Ovary (tissue), 7 donors: ENCODE measurements at regions not wholly inside any gene's neighbourhood (a gene's known extent, or its start where the extent isn't known, plus 50 kb on each side); places are given as distances from the start of the nearest gene placed in this dataset.

ENCODE experiments used
- DNase-seq, 5 donors: peaks; one replicate each; pipeline ENCODE4 v3.0.0-alpha.2; 2019 to 2020
- H3K27ac ChIP-seq, 2 donors: fragments of 200-600 bp; one replicate each; pipeline versions ENCODE4 v1.5.1 to v1.8.0; 2019 to 2022
- H3K27me3 ChIP-seq: fragments of 200-600 bp; one replicate; pipeline ENCODE4 v1.8.0; 2022
- H3K36me3 ChIP-seq: fragments of 200-600 bp; sonication (generic); one replicate; pipeline ENCODE4 v1.5.1; 2019
- H3K4me1 ChIP-seq: one replicate; pipeline ENCODE4 v1.8.1; 2013; ENCODE audit warnings: mild to moderate bottlenecking, moderate library complexity; ENCODE audit not compliant: insufficient read depth
- H3K4me3 ChIP-seq: fragments of 200-600 bp; sonication (generic); one replicate; pipeline ENCODE4 v1.5.1; 2017
- H3K9me3 ChIP-seq, 2 donors: fragments of 200-600 bp in 1 of 2; sonication (generic) in 1 of 2; one replicate each; pipeline versions ENCODE4 v1.5.1 to v1.8.1; 2013 to 2019; ENCODE audit warnings: mild to moderate bottlenecking in 1 of 2, moderate library complexity in 1 of 2
- CTCF ChIP-seq, 3 donors: fragments of 450-650 bp in 2 of 3; fragments of 200-600 bp in 1 of 3; IDR thresholded peaks; one replicate each; pipeline versions ENCODE4 v1.5.1 to v1.8.0; 2016 to 2022; ENCODE audit warnings: antibody characterized with exemption in 3 of 3, mild to moderate bottlenecking in 1 of 3
- EP300 ChIP-seq: sonication (generic); formaldehyde crosslinking; IDR thresholded peaks from one replicate; pipeline ENCODE4 v1.6.1; 2017; ENCODE audit warnings: antibody characterized with exemption
- POLR2A ChIP-seq: fragments of 450-650 bp; IDR thresholded peaks from one replicate; pipeline ENCODE4 v1.6.1; 2017; ENCODE audit warnings: antibody characterized with exemption, mild to moderate bottlenecking, moderate library complexity
- WGBS, 3 donors: extraction: QIAGEN DNeasy Blood & Tissue Kit in 1 of 3; methylation state at CpG; one replicate each; pipeline versions ENCODE4 v1.1.5 to v1.1.7; 2013 to 2017; 5-methylcytosine and 5-hydroxymethylcytosine counted together
- intact Hi-C, 4 donors: fragments of 100-400 bp; cut with DNase I; formaldehyde crosslinking; loops; one replicate each; pipeline versions ENCODE4 v1.11.0 to v1.15.1; 2022 to 2023
- donor health status: DM: no; HTN: no; CAD: no; lungs with moderate emphysema.
- donor health status: DM: no; HTN: no; CAD: no.
- donor health status: Bipolar disorder and iron deficiency.
- donor health status: DM: no; HTN: no; CAD: no.
- donor health status: DM: yes; HTN: yes; CAD: no.

GRCh38 chr1:101723415-101723814 is 273.3 kb downstream of the OLFM3 start:
- intact Hi-C loops = no loop called here
- Histone ChIP-seq H3K27ac (no peak overlapping the region), H3K4me1 (no peaks in the 10 kb centered on the region), H3K36me3 (no peaks in the 10 kb centered on the region), H3K4me3 (no peak overlapping the region), H3K27me3 (no peaks in the 10 kb centered on the region), H3K9me3 (no peaks in the 10 kb centered on the region)
- 79 to 83% (median 81%) methylated on average over 4 of the region's 4 CpGs for WGBS, 3 donors
- DNase-seq = no peak
- TF ChIP-seq POLR2A = no peak
- TF ChIP-seq EP300 = no peak
- TF ChIP-seq CTCF (IDR thresholded peaks at IDR 0.05) = no peak

- DNase-seq = no peak
- WGBS, 3 donors = 85 to 90% (median 87%) methylated on average over 5 of the region's 5 CpGs
- Histone ChIP-seq H3K4me3 (no peak overlapping the region), H3K27ac (no peak overlapping the region), H3K36me3 (no peaks in the 10 kb centered on the region), H3K27me3 (no peaks in the 10 kb centered on the region), H3K4me1 (no peaks in the 10 kb centered on the region), H3K9me3 (no peaks in the 10 kb centered on the region)
- TF ChIP-seq POLR2A (no peak), EP300 (no peak), CTCF (IDR thresholded peaks at IDR 0.05) (no peak)
- intact Hi-C loops = no loop called here
Observed at GRCh38 chr1:101728029-101728428, 268.7 kb downstream of the OLFM3 start.

GRCh38 chr1:101730559-101730958 is 266.2 kb downstream of the OLFM3 start:
- Histone ChIP-seq H3K4me3 (no peak overlapping the region), H3K4me1 (no peaks in the 10 kb centered on the region), H3K27me3 (no peaks in the 10 kb centered on the region), H3K27ac (no peak overlapping the region), H3K36me3 (no peaks in the 10 kb centered on the region), H3K9me3 (no peaks in the 10 kb centered on the region)
- intact Hi-C loops = no loop called here
- no peak for DNase-seq
- TF ChIP-seq POLR2A = no peak
- TF ChIP-seq EP300 = no peak
- TF ChIP-seq CTCF (IDR thresholded peaks at IDR 0.05) = no peak
- 74 to 85% (median 78%) methylated on average over 2 of the region's 2 CpGs for WGBS, 3 donors

- no peaks in the 10 kb centered on the region for H3K36me3 ChIP-seq
- H3K27me3 ChIP-seq = no peaks in the 10 kb centered on the region
- no peaks in the 10 kb centered on the region for H3K9me3 ChIP-seq
- TF ChIP-seq EP300 = no peak
- TF ChIP-seq POLR2A = no peak
- no peak for TF ChIP-seq CTCF (IDR thresholded peaks at IDR 0.05)
- intact Hi-C loops = no loop called here
- H3K27ac ChIP-seq = no peak overlapping the region
- H3K4me1 ChIP-seq = no peaks in the 10 kb centered on the region
- no peak overlapping the region for H3K4me3 ChIP-seq
- 92 to 95% (median 93%) methylated on average over 2 of the region's 2 CpGs for WGBS, 3 donors
- no peak for DNase-seq
Observed at GRCh38 chr1:101732261-101732660, 264.5 kb downstream of the OLFM3 start.

- Histone ChIP-seq H3K4me3 (no peak overlapping the region), H3K36me3 (no peaks in the 10 kb centered on the region), H3K27me3 (no peaks in the 10 kb centered on the region), H3K27ac (no peak overlapping the region), H3K4me1 (no peaks in the 10 kb centered on the region), H3K9me3 (no peaks in the 10 kb centered on the region)
- intact Hi-C loops = no loop called here
- TF ChIP-seq POLR2A (no peak), EP300 (no peak), CTCF (IDR thresholded peaks at IDR 0.05) (no peak)
- DNase-seq = no peak
Observed at GRCh38 chr1:101733340-101733739, 263.4 kb downstream of the OLFM3 start.
